ENCODE measurements at regions not wholly inside any gene's neighbourhood (a gene's known extent, or its start where the extent isn't known, plus 50 kb on each side); places are given as distances from the start of the nearest gene placed in this dataset.
A peak's percentile ranks its signal among the peaks of the same experiment; 100 is the strongest.

DNA sequence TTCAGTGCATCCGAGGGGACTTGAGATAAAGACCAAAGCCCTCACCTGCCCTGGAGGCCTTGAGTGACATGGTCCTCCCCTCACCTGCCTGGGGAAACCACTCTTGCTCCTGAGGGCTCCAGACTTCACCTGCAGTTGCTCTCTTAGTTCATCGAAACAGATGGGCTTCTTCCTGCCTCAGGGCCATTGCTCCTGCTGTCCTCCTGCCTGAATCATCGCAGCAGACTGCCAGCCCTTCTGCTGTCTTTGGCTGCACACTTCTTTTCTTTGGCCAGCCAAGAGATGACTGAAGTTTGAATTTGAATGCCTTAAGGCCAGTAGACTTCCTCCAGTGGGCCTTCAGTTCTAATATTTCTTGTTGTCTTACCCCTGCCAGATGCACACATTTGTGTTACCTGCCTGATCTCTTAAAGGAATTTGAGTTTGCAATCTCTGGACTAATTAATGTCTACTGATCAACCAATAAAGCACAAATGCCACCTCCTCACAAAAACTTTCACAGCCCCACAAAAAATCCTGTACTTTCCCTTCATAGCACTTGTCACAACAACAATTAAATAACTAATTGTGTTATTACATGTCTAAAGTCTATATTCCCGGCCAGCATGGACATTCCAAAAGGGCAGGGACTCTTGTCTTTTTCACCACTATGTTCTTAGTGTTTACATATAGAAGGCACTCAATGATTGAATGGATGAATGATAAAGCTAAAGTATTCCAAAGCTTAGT lies 56.7 kb upstream of the SGK1 start:
- Histone ChIP-seq H3K27me3 (replicated peaks; ENCODE audit: control insufficient read depth, insufficient read depth, low read length) (no peaks in the 10 kb centered on the region), H3K4me1 (peaks cover 22% of the 10 kb centered on the region), H3K36me3 (ENCODE audit: control insufficient read depth, insufficient read depth, low read length) (no peaks in the 10 kb centered on the region), H3K4me3 (ENCODE audit: low read depth, low read length) (no peak overlapping the region), H3K9me3 (no peaks in the 10 kb centered on the region)
- Mint-ChIP-seq H3K4me1 (ENCODE audit: low read depth, unreplicated experiment) (peaks cover 16% of the 10 kb centered on the region), H3K4me3 (ENCODE audit: unreplicated experiment) (no peak overlapping the region), H3K27ac (ENCODE audit: unreplicated experiment) (peak overlapping the region; percentile 15), H3K27me3 (ENCODE audit: insufficient read depth, unreplicated experiment) (no peaks in the 10 kb centered on the region), H3K9me3 (ENCODE audit: unreplicated experiment) (no peaks in the 10 kb centered on the region), H3K36me3 (ENCODE audit: insufficient read depth, unreplicated experiment) (no peaks in the 10 kb centered on the region)
- ChIA-PET POLR2A (no interaction called here), CTCF (no interaction called here)
- TF ChIP-seq, protein P1, sequence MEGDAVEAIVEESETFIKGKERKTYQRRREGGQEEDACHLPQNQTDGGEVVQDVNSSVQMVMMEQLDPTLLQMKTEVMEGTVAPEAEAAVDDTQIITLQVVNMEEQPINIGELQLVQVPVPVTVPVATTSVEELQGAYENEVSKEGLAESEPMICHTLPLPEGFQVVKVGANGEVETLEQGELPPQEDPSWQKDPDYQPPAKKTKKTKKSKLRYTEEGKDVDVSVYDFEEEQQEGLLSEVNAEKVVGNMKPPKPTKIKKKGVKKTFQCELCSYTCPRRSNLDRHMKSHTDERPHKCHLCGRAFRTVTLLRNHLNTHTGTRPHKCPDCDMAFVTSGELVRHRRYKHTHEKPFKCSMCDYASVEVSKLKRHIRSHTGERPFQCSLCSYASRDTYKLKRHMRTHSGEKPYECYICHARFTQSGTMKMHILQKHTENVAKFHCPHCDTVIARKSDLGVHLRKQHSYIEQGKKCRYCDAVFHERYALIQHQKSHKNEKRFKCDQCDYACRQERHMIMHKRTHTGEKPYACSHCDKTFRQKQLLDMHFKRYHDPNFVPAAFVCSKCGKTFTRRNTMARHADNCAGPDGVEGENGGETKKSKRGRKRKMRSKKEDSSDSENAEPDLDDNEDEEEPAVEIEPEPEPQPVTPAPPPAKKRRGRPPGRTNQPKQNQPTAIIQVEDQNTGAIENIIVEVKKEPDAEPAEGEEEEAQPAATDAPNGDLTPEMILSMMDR (IDR thresholded peaks at IDR 0.05; ENCODE audit: insufficient read depth in 1 of 2, low read depth in 1 of 2, low read length in 1 of 2, severe bottlenecking in 1 of 2, unreplicated experiment in 1 of 2), result no peak
- no TSS peak for BruUV-seq (replicated peaks)
- DNase-seq, result no peak
- intact Hi-C loops (cut with micrococcal nuclease; ENCODE audit: unreplicated experiment), result no loop called here

DNA sequence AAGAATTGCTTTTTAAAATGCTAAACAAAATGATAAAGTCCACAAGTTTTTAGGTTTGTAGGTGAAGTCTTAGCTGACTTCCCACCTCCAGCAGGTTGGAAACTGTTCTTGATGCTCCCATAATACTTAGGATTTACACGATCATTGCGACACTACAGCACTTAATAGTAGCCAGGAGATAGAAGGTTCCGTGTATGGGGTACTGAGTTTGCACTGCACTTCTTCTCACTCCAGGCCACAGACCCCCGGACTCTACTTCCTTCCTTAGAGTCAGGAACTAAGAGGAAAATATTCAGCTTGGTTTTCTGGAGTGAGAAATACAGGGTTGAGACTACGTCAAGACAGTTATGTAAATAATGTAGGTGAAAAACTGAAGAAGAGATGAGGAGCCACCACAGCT lies 56.1 kb upstream of the SGK1 start:
- Mint-ChIP-seq H3K9me3 (ENCODE audit: unreplicated experiment) (no peaks in the 10 kb centered on the region), H3K27me3 (ENCODE audit: insufficient read depth, unreplicated experiment) (no peaks in the 10 kb centered on the region), H3K4me3 (ENCODE audit: unreplicated experiment) (no peak overlapping the region), H3K36me3 (ENCODE audit: insufficient read depth, unreplicated experiment) (no peaks in the 10 kb centered on the region), H3K27ac (ENCODE audit: unreplicated experiment) (no peak overlapping the region), H3K4me1 (ENCODE audit: low read depth, unreplicated experiment) (peaks cover 9% of the 10 kb centered on the region)
- DNase-seq, result no peak
- TF ChIP-seq, protein P1 (IDR thresholded peaks at IDR 0.05; ENCODE audit: insufficient read depth in 1 of 2, low read depth in 1 of 2, low read length in 1 of 2, severe bottlenecking in 1 of 2, unreplicated experiment in 1 of 2), result no peak
- POLR2A ChIA-PET, result no interaction called here
- CTCF ChIA-PET, result no interaction called here
- Histone ChIP-seq H3K9me3 (no peaks in the 10 kb centered on the region), H3K4me3 (ENCODE audit: low read depth, low read length) (no peak overlapping the region), H3K36me3 (ENCODE audit: control insufficient read depth, insufficient read depth, low read length) (no peaks in the 10 kb centered on the region), H3K4me1 (peaks cover 18% of the 10 kb centered on the region), H3K27me3 (replicated peaks; ENCODE audit: control insufficient read depth, insufficient read depth, low read length) (no peaks in the 10 kb centered on the region)
- BruUV-seq (replicated peaks), result no TSS peak
- intact Hi-C loops (cut with micrococcal nuclease; ENCODE audit: unreplicated experiment), result no loop called here

DNA sequence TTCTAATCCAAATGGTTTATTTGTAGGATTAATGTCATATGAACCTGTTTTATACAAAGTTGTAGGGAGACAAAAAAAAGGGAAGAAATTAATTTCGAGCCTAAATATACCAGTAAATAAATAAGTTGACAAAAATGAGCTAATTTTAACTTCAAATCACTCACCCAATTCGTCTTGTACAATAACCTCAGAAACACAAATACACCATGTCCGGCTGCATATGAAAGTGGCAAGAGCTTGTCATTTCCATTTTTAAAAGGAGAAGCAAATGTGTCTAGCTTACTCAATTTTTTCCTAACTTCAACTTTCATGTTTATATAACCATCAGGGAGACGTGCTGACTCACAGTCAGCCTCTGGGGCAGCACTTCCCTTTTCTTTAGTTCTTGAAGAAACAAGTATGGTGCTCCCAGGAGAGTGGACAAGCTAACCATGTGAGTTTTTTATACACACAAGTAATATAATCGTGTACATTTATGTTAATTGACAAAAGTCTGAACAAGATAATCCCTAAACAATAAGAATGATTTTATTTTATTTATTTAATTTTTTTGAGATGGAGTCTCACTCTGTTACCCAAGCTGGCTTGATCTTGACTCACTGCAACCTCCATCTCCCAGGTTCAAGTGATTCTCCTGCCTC lies 55.5 kb upstream of the SGK1 start:
- ChIA-PET CTCF (no interaction called here), POLR2A (no interaction called here)
- intact Hi-C loops (cut with micrococcal nuclease; ENCODE audit: unreplicated experiment), result no loop called here
- no peaks in the 10 kb centered on the region for H3K36me3 Mint-ChIP-seq (ENCODE audit: insufficient read depth, unreplicated experiment)
- Histone ChIP-seq H3K4me3 (ENCODE audit: low read depth, low read length) (no peak overlapping the region), H3K4me1 (peaks cover 12% of the 10 kb centered on the region), H3K27me3 (replicated peaks; ENCODE audit: control insufficient read depth, insufficient read depth, low read length) (no peaks in the 10 kb centered on the region), H3K9me3 (no peaks in the 10 kb centered on the region), H3K36me3 (ENCODE audit: control insufficient read depth, insufficient read depth, low read length) (no peaks in the 10 kb centered on the region)
- no peaks in the 10 kb centered on the region for H3K9me3 Mint-ChIP-seq (ENCODE audit: unreplicated experiment)
- H3K27ac Mint-ChIP-seq (ENCODE audit: unreplicated experiment), result no peak overlapping the region
- BruUV-seq (replicated peaks), result no TSS peak
- no peaks in the 10 kb centered on the region for H3K27me3 Mint-ChIP-seq (ENCODE audit: insufficient read depth, unreplicated experiment)
- no peak overlapping the region for H3K4me3 Mint-ChIP-seq (ENCODE audit: unreplicated experiment)
- TF ChIP-seq, protein P1 (IDR thresholded peaks at IDR 0.05; ENCODE audit: insufficient read depth in 1 of 2, low read depth in 1 of 2, low read length in 1 of 2, severe bottlenecking in 1 of 2, unreplicated experiment in 1 of 2), result no peak
- no peak for DNase-seq
- peaks cover 3% of the 10 kb centered on the region for H3K4me1 Mint-ChIP-seq (ENCODE audit: low read depth, unreplicated experiment)

Data from Caco-2 (cell line).